DND-41 (cell line): ENCODE measurements at regions not wholly inside any gene's neighbourhood (a gene's known extent, or its start where the extent isn't known, plus 50 kb on each side); places are given as distances from the start of the nearest gene placed in this dataset.

ENCODE experiments used
- ATAC-seq: fragments of 200-7000 bp; cut with Tn5 transposase; 3 replicates; pipeline ENCODE4 v1.9.1; 2021; ENCODE audit warnings: low read depth; ENCODE audit not compliant: insufficient read depth
- DNase-seq: peaks from one replicate; pipeline ENCODE4 v3.0.0-alpha.2; 2020
- H2AFZ ChIP-seq: 2 replicates; pipeline ENCODE4 v1.6.0; 2012; ENCODE audit warnings: low read depth, low read length
- H3K27ac ChIP-seq: 2 replicates; pipeline ENCODE4 v1.5.1; 2012; ENCODE audit warnings: low read length, inconsistent platforms
- H3K27me3 ChIP-seq: fragments of 200-600 bp; sonication (generic); 2 replicates; pipeline ENCODE4 v1.6.0; 2012; ENCODE audit warnings: low read length, mild to moderate bottlenecking, inconsistent platforms; ENCODE audit not compliant: insufficient read depth, poor library complexity
- H3K36me3 ChIP-seq: 2 replicates; pipeline ENCODE4 v1.5.1; 2012; ENCODE audit warnings: low read length, inconsistent platforms; ENCODE audit not compliant: insufficient read depth
- H3K4me1 ChIP-seq: 2 replicates; pipeline ENCODE4 v1.5.1; 2012; ENCODE audit warnings: mild to moderate bottlenecking, low read length; ENCODE audit not compliant: insufficient read depth
- H3K4me2 ChIP-seq: 2 replicates; pipeline ENCODE4 v1.6.0; 2012; ENCODE audit warnings: mild to moderate bottlenecking, moderate library complexity, low read length, inconsistent platforms; ENCODE audit not compliant: insufficient read depth
- H3K4me3 ChIP-seq, 2 experiments: fragments of 200-600 bp in 1 of 2; shearing (Covaris generic) in 1 of 2; 2 replicates each; pipeline ENCODE4 v1.5.1; 2012 to 2016; ENCODE audit warnings: inconsistent platforms in 2 of 2, low read length in 2 of 2, mild to moderate bottlenecking in 2 of 2, low read depth in 1 of 2, moderate library complexity in 1 of 2
- H3K79me2 ChIP-seq: 2 replicates; pipeline ENCODE4 v1.6.0; 2012; ENCODE audit warnings: low read length, inconsistent platforms; ENCODE audit not compliant: insufficient read depth
- H3K9ac ChIP-seq: 2 replicates; pipeline ENCODE4 v1.6.0; 2012; ENCODE audit warnings: low read depth, mild to moderate bottlenecking, inconsistent platforms, low read length, moderate library complexity
- H3K9me3 ChIP-seq: 2 replicates; pipeline ENCODE4 v1.5.1; 2012; ENCODE audit warnings: low read length, moderate library complexity, mild to moderate bottlenecking, inconsistent platforms; ENCODE audit not compliant: insufficient read depth, severe bottlenecking
- H4K20me1 ChIP-seq: 2 replicates; pipeline ENCODE4 v1.6.0; 2012; ENCODE audit warnings: low read length; ENCODE audit not compliant: insufficient read depth
- EZH2 ChIP-seq: IDR thresholded peaks from 3 replicates; pipeline ENCODE4 v1.6.1; 2012; ENCODE audit warnings: borderline replicate concordance, low read depth, mild to moderate bottlenecking, moderate library complexity, low read length, inconsistent platforms; ENCODE audit not compliant: severe bottlenecking
- TF ChIP-seq, protein P1 (sequence below): IDR thresholded peaks from 2 replicates; pipeline ENCODE4 v1.5.1; 2012; ENCODE audit warnings: borderline replicate concordance, low read length, moderate library complexity, mild to moderate bottlenecking; ENCODE audit not compliant: poor library complexity, severe bottlenecking; ENCODE audit errors: extremely low read depth

DNA sequence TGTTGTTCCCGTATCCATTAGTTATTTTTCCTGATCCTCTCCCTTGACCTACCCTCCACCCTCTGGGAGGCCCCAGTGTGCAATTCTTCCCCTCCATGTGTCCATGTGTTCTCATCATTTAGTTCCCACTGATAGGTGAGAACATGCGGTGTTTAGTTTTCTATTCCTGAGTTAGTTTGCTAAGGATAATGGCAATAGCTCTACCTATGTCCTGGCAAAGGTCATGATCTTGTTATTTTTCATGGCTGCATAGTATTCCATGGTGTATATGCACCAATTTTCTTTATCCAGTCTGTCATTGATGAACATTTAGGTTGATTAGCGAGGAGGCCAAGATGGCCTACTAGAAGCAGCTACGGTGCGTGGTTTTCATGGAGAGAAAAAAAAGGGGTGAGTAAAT lies 714.1 kb downstream of the STIM2 start:
- H3K4me1 ChIP-seq: no peaks in the 10 kb centered on the region
- H3K79me2 ChIP-seq: no peaks in the 10 kb centered on the region
- H3K27ac ChIP-seq: no peak overlapping the region
- H3K9ac ChIP-seq: no peak overlapping the region
- no peak overlapping the region for H3K4me3 ChIP-seq
- H3K27me3 ChIP-seq: no peaks in the 10 kb centered on the region
- ATAC-seq (no peak), DNase-seq (no peak)
- no peak overlapping the region for H2AFZ ChIP-seq
- no peaks in the 10 kb centered on the region for H4K20me1 ChIP-seq
- no peak for TF ChIP-seq EZH2
- TF ChIP-seq, protein P1, sequence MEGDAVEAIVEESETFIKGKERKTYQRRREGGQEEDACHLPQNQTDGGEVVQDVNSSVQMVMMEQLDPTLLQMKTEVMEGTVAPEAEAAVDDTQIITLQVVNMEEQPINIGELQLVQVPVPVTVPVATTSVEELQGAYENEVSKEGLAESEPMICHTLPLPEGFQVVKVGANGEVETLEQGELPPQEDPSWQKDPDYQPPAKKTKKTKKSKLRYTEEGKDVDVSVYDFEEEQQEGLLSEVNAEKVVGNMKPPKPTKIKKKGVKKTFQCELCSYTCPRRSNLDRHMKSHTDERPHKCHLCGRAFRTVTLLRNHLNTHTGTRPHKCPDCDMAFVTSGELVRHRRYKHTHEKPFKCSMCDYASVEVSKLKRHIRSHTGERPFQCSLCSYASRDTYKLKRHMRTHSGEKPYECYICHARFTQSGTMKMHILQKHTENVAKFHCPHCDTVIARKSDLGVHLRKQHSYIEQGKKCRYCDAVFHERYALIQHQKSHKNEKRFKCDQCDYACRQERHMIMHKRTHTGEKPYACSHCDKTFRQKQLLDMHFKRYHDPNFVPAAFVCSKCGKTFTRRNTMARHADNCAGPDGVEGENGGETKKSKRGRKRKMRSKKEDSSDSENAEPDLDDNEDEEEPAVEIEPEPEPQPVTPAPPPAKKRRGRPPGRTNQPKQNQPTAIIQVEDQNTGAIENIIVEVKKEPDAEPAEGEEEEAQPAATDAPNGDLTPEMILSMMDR: no peak
- H3K9me3 ChIP-seq: no peaks in the 10 kb centered on the region
- no peak overlapping the region for H3K4me2 ChIP-seq
- no peaks in the 10 kb centered on the region for H3K36me3 ChIP-seq

DNA sequence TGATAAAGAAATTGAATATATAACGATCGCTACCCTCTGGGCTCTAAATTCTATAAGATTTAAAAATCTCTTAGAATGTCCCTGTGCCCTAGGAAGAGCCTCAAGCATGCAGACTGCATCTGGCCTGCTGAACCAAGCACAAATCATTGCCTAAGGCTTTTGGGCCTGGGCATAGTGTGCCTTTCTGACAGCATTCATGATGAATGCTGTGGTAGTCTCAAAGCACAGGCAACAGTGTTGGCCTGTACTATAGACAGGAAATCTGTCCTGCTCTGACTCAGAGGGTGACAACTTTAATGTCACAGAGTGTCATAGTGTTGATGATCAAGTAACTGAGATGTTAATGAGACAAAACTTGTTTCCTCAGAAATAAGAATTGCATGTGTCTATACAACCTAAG lies 717.3 kb downstream of the STIM2 start:
- Histone ChIP-seq H3K27me3 (no peaks in the 10 kb centered on the region), H3K79me2 (no peaks in the 10 kb centered on the region), H3K9me3 (no peaks in the 10 kb centered on the region), H3K27ac (no peak overlapping the region), H4K20me1 (no peaks in the 10 kb centered on the region), H3K4me3 (no peak overlapping the region), H3K4me1 (no peaks in the 10 kb centered on the region), H3K4me2 (no peak overlapping the region), H3K36me3 (no peaks in the 10 kb centered on the region), H3K9ac (no peak overlapping the region), H2AFZ (no peak overlapping the region)
- ATAC-seq: no peak
- no peak for TF ChIP-seq EZH2
- TF ChIP-seq, protein P1: no peak
- no peak for DNase-seq

DNA sequence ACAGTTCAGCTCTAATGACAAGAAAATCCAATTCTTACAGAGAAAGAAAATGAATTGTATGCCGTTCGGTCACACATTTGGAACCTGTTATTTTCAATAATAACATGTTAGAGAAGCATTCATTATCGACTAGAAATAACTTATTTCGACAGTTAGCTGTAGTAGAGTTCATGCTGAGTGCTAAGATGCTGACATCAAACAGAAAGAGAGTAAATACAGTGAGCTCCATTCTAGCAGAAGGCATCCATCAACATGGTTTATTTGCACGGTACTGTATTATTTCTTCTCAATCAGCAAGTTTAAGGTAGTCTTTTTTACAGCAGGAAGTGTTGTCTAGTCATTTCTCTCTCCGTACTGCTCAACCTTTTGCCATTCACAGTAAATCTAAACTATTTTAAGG lies 732.1 kb downstream of the STIM2 start:
- Histone ChIP-seq H3K9ac (no peak overlapping the region), H3K79me2 (no peaks in the 10 kb centered on the region), H3K27ac (no peak overlapping the region), H3K4me2 (no peak overlapping the region), H4K20me1 (no peaks in the 10 kb centered on the region), H3K36me3 (no peaks in the 10 kb centered on the region), H3K27me3 (no peaks in the 10 kb centered on the region), H3K4me3 (no peak overlapping the region), H3K4me1 (no peaks in the 10 kb centered on the region), H3K9me3 (no peaks in the 10 kb centered on the region), H2AFZ (no peak overlapping the region)
- ATAC-seq: no peak
- TF ChIP-seq, protein P1: no peak
- TF ChIP-seq EZH2: no peak
- DNase-seq: no peak

DNA sequence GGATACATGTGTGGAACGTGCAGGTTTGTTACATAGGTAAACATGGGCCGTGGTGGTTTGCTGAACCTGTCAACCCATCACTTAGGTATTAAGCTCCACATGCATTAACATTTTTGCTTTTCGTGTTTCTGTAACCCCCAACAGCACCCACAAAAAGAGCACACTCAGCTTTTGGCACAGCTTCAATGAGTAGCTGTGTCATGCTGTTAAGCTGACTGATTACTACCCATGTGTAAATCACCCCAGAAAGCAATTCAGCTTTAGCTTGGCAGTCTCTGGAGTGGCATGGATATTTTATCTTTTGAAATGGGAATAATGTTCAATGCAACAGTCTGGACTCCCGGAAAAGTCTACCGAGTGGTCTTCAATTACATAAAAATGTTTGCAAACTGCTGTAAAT lies 734.3 kb downstream of the STIM2 start:
- no peaks in the 10 kb centered on the region for H4K20me1 ChIP-seq
- no peak overlapping the region for H3K27ac ChIP-seq
- no peak overlapping the region for H3K9ac ChIP-seq
- no peak overlapping the region for H3K4me2 ChIP-seq
- no peaks in the 10 kb centered on the region for H3K9me3 ChIP-seq
- no peak overlapping the region for H3K4me3 ChIP-seq
- H3K4me1 ChIP-seq: no peaks in the 10 kb centered on the region
- H3K36me3 ChIP-seq: no peaks in the 10 kb centered on the region
- ATAC-seq (no peak), DNase-seq (no peak)
- no peaks in the 10 kb centered on the region for H3K79me2 ChIP-seq
- no peak overlapping the region for H2AFZ ChIP-seq
- TF ChIP-seq EZH2: no peak
- TF ChIP-seq, protein P1: no peak
- no peaks in the 10 kb centered on the region for H3K27me3 ChIP-seq
